Fibroblast of skin of right quadriceps (primary cell): ENCODE measurements at regions not wholly inside any gene's neighbourhood (a gene's known extent, or its start where the extent isn't known, plus 50 kb on each side); places are given as distances from the start of the nearest gene placed in this dataset.

Source experiments
- DNase-seq: peaks from one replicate; pipeline ENCODE4 v3.0.0-alpha.2; 2013

GRCh38 chr11:28654191-28654590 is 546.0 kb downstream of the METTL15 start:
- no peak for DNase-seq

- no peak for DNase-seq
Measured at GRCh38 chr11:28649922-28650321, 541.7 kb downstream of the METTL15 start.

GRCh38 chr11:28636566-28636965 is 528.4 kb downstream of the METTL15 start:
- DNase-seq = no peak

GRCh38 chr11:28636033-28636432 is 527.8 kb downstream of the METTL15 start:
- DNase-seq = peak; percentile 9

GRCh38 chr11:28632338-28632737 is 524.1 kb downstream of the METTL15 start:
- peak; percentile 47 for DNase-seq

- no peak for DNase-seq
Measured at GRCh38 chr11:28631148-28631547, 523.0 kb downstream of the METTL15 start.

- no peak for DNase-seq
Measured at GRCh38 chr11:28629235-28629634, 521.0 kb downstream of the METTL15 start.

GRCh38 chr11:28628412-28628811 is 520.2 kb downstream of the METTL15 start:
- DNase-seq = no peak

GRCh38 chr11:28627690-28628255 is 519.6 kb downstream of the METTL15 start:
- DNase-seq = no peak

- DNase-seq = no peak
Measured at GRCh38 chr11:28625532-28625931, 517.3 kb downstream of the METTL15 start.

- peak; percentile 66 for DNase-seq
Measured at GRCh38 chr11:28621753-28622152, 513.6 kb downstream of the METTL15 start.

GRCh38 chr11:28619846-28620540 is 511.8 kb downstream of the METTL15 start:
- peak; percentile 61 for DNase-seq

GRCh38 chr11:28618416-28618815 is 510.2 kb downstream of the METTL15 start:
- peak; percentile 72 for DNase-seq

GRCh38 chr11:28616160-28616965 is 508.2 kb downstream of the METTL15 start:
- DNase-seq = no peak

- DNase-seq = no peak
Measured at GRCh38 chr11:28615542-28615941, 507.4 kb downstream of the METTL15 start.

GRCh38 chr11:28606930-28607329 is 498.7 kb downstream of the METTL15 start:
- peak; percentile 60 for DNase-seq

- DNase-seq = no peak
Measured at GRCh38 chr11:28599656-28600055, 491.5 kb downstream of the METTL15 start.

GRCh38 chr11:28598531-28598930 is 490.3 kb downstream of the METTL15 start:
- DNase-seq = no peak

- no peak for DNase-seq
Measured at GRCh38 chr11:28596816-28597215, 488.6 kb downstream of the METTL15 start.

- DNase-seq = no peak
Measured at GRCh38 chr11:28592141-28592540, 484.0 kb downstream of the METTL15 start.

- peak; percentile 53 for DNase-seq
Measured at GRCh38 chr11:28584992-28585391, 476.8 kb downstream of the METTL15 start.

GRCh38 chr11:28582506-28582905 is 474.3 kb downstream of the METTL15 start:
- no peak for DNase-seq

GRCh38 chr11:28581286-28582242 is 473.4 kb downstream of the METTL15 start:
- DNase-seq = peak; percentile 82
